Activated CD8-positive, alpha-beta T cell treated with anti-CD3 and anti-CD28 coated beads, Interleukin-2, amount 10 ng/mL, durations not matched to agents 7 days and 5 days (primary cell): ENCODE measurements at regions not wholly inside any gene's neighbourhood (a gene's known extent, or its start where the extent isn't known, plus 50 kb on each side); places are given as distances from the start of the nearest gene placed in this dataset.

Experiments
- ATAC-seq: fragments of 150-1000 bp; cut with Tn5 transposase; one replicate; pipeline ENCODE4 v1.10.0; 2021; ENCODE audit warnings: moderate library complexity
- CTCF ChIA-PET: fragments of 350-600 bp; sonication (Branson Sonifier 250); formaldehyde crosslinking; loops from one replicate; lab custom pipeline; 2021; ENCODE audit warnings: antibody characterized with exemption; lab: Charles Lee
- POLR2A ChIA-PET: fragments of 350-600 bp; sonication (Branson Sonifier 250); formaldehyde crosslinking; loops from one replicate; lab custom pipeline; 2021; ENCODE audit warnings: antibody characterized with exemption; lab: Charles Lee
- DNase-seq: peaks from one replicate; pipeline ENCODE4 v3.0.0-alpha.2; 2020
- H3K27ac Mint-ChIP-seq: one replicate; pipeline ENCODE4 v1.8.0; 2021; ENCODE audit warnings: mild to moderate bottlenecking, mixed read lengths
- H3K27me3 Mint-ChIP-seq: one replicate; pipeline ENCODE4 v1.8.0; 2021; ENCODE audit warnings: low read depth, mixed read lengths
- H3K36me3 Mint-ChIP-seq: one replicate; pipeline ENCODE4 v1.8.0; 2021; ENCODE audit warnings: low read depth, mixed read lengths
- H3K4me1 Mint-ChIP-seq: one replicate; pipeline ENCODE4 v1.8.0; 2021; ENCODE audit warnings: low read depth, mixed read lengths
- H3K4me3 Mint-ChIP-seq: one replicate; pipeline ENCODE4 v1.8.0; 2021; ENCODE audit warnings: mild to moderate bottlenecking, mixed read lengths
- H3K9me3 Mint-ChIP-seq: one replicate; pipeline ENCODE4 v1.8.0; 2022; ENCODE audit warnings: mixed read lengths; ENCODE audit not compliant: insufficient read depth

- no peak overlapping the region for H3K27ac Mint-ChIP-seq
- H3K4me3 Mint-ChIP-seq: no peak overlapping the region
- H3K27me3 Mint-ChIP-seq: peaks cover 8% of the 10 kb centered on the region
- DNase-seq: no peak
- ChIA-PET CTCF (interaction anchor here (1.1 kb wide), 1 partner anchor 9 kb away, joined by 3 read pairs; no protein-coding TSS in a partner anchor), POLR2A (no interaction called here)
- no peaks in the 10 kb centered on the region for H3K36me3 Mint-ChIP-seq
- H3K4me1 Mint-ChIP-seq: no peaks in the 10 kb centered on the region
- no peaks in the 10 kb centered on the region for H3K9me3 Mint-ChIP-seq
- no peak for ATAC-seq
Measured at GRCh38 chr3:102329066-102329465, 105.7 kb upstream of the ZPLD1 start.

- CTCF ChIA-PET: interaction anchor here (1.1 kb wide), 1 partner anchor 9 kb away, joined by 3 read pairs; no protein-coding TSS in a partner anchor
- H3K9me3 Mint-ChIP-seq: no peaks in the 10 kb centered on the region
- no peak overlapping the region for H3K27ac Mint-ChIP-seq
- H3K36me3 Mint-ChIP-seq: no peaks in the 10 kb centered on the region
- no peak for DNase-seq
- no peak overlapping the region for H3K4me3 Mint-ChIP-seq
- POLR2A ChIA-PET: no interaction called here
- H3K27me3 Mint-ChIP-seq: peaks cover 8% of the 10 kb centered on the region
- H3K4me1 Mint-ChIP-seq: no peaks in the 10 kb centered on the region
- no peak for ATAC-seq
Measured at GRCh38 chr3:102329561-102329960, 105.3 kb upstream of the ZPLD1 start.

- Mint-ChIP-seq H3K4me3 (no peak overlapping the region), H3K36me3 (no peaks in the 10 kb centered on the region), H3K9me3 (no peaks in the 10 kb centered on the region), H3K27me3 (peaks cover 7% of the 10 kb centered on the region), H3K4me1 (no peaks in the 10 kb centered on the region), H3K27ac (no peak overlapping the region)
- POLR2A ChIA-PET: no interaction called here
- ATAC-seq (no peak), DNase-seq (no peak)
- CTCF ChIA-PET: no interaction called here
Measured at GRCh38 chr3:102332205-102332604, 102.6 kb upstream of the ZPLD1 start.

- ATAC-seq (no peak), DNase-seq (no peak)
- Mint-ChIP-seq H3K9me3 (no peaks in the 10 kb centered on the region), H3K27me3 (peaks cover 9% of the 10 kb centered on the region), H3K4me1 (no peaks in the 10 kb centered on the region), H3K4me3 (no peak overlapping the region), H3K27ac (no peak overlapping the region), H3K36me3 (no peaks in the 10 kb centered on the region)
- ChIA-PET CTCF (interaction anchor here (1.1 kb wide), 1 partner anchor 41 kb away, joined by 3 read pairs; no protein-coding TSS in a partner anchor), POLR2A (no interaction called here)
Measured at GRCh38 chr3:102332934-102333333, 101.9 kb upstream of the ZPLD1 start.

- ChIA-PET CTCF (no interaction called here), POLR2A (no interaction called here)
- peaks cover 11% of the 10 kb centered on the region for H3K27me3 Mint-ChIP-seq
Measured at GRCh38 chr3:102336130-102336529, 98.7 kb upstream of the ZPLD1 start.

GRCh38 chr3:102339671-102340070 is 95.1 kb upstream of the ZPLD1 start:
- H3K4me1 Mint-ChIP-seq: no peaks in the 10 kb centered on the region
- POLR2A ChIA-PET: no interaction called here
- no peak overlapping the region for H3K4me3 Mint-ChIP-seq
- CTCF ChIA-PET: no interaction called here
- no peak overlapping the region for H3K27ac Mint-ChIP-seq
- DNase-seq: no peak
- no peak for ATAC-seq
- H3K27me3 Mint-ChIP-seq: peaks cover 11% of the 10 kb centered on the region
- no peaks in the 10 kb centered on the region for H3K9me3 Mint-ChIP-seq
- H3K36me3 Mint-ChIP-seq: no peaks in the 10 kb centered on the region

More at GRCh38 chr3:102336130-102336529, 98.7 kb upstream of the ZPLD1 start:
- H3K27ac Mint-ChIP-seq: no peak overlapping the region
- ATAC-seq (no peak), DNase-seq (no peak)
- no peak overlapping the region for H3K4me3 Mint-ChIP-seq
- no peaks in the 10 kb centered on the region for H3K36me3 Mint-ChIP-seq
- no peaks in the 10 kb centered on the region for H3K4me1 Mint-ChIP-seq
- H3K9me3 Mint-ChIP-seq: no peaks in the 10 kb centered on the region

GRCh38 chr3:102346897-102347296 is 87.9 kb upstream of the ZPLD1 start:
- DNase-seq (no peak), ATAC-seq (no peak)
- Mint-ChIP-seq H3K27ac (no peak overlapping the region), H3K36me3 (no peaks in the 10 kb centered on the region), H3K4me3 (no peak overlapping the region), H3K4me1 (no peaks in the 10 kb centered on the region), H3K27me3 (peaks cover 4% of the 10 kb centered on the region), H3K9me3 (no peaks in the 10 kb centered on the region)
- CTCF ChIA-PET: no interaction called here
- POLR2A ChIA-PET: no interaction called here

- H3K36me3 Mint-ChIP-seq: no peaks in the 10 kb centered on the region
- ATAC-seq: no peak
- POLR2A ChIA-PET: no interaction called here
- no peak for DNase-seq
- CTCF ChIA-PET: no interaction called here
- no peaks in the 10 kb centered on the region for H3K4me1 Mint-ChIP-seq
- no peak overlapping the region for H3K4me3 Mint-ChIP-seq
- peaks cover 3% of the 10 kb centered on the region for H3K27me3 Mint-ChIP-seq
- no peaks in the 10 kb centered on the region for H3K9me3 Mint-ChIP-seq
- no peak overlapping the region for H3K27ac Mint-ChIP-seq
Measured at GRCh38 chr3:102348904-102349303, 85.9 kb upstream of the ZPLD1 start.

GRCh38 chr3:102353148-102353547 is 81.7 kb upstream of the ZPLD1 start:
- CTCF ChIA-PET: no interaction called here
- Mint-ChIP-seq H3K36me3 (no peaks in the 10 kb centered on the region), H3K9me3 (no peaks in the 10 kb centered on the region), H3K4me1 (no peaks in the 10 kb centered on the region), H3K27me3 (peaks cover 3% of the 10 kb centered on the region), H3K27ac (no peak overlapping the region), H3K4me3 (no peak overlapping the region)
- POLR2A ChIA-PET: interaction anchor here (1.1 kb wide), 1 partner anchor 21 kb away, joined by 3 read pairs; no protein-coding TSS in a partner anchor
- DNase-seq (no peak), ATAC-seq (no peak)

- H3K4me3 Mint-ChIP-seq: no peak overlapping the region
- ATAC-seq (no peak), DNase-seq (no peak)
- H3K27ac Mint-ChIP-seq: no peak overlapping the region
- POLR2A ChIA-PET: interaction anchor here (1.1 kb wide), 1 partner anchor 20 kb away, joined by 3 read pairs; no protein-coding TSS in a partner anchor
- H3K9me3 Mint-ChIP-seq: no peaks in the 10 kb centered on the region
- H3K27me3 Mint-ChIP-seq: peaks cover 3% of the 10 kb centered on the region
- H3K36me3 Mint-ChIP-seq: no peaks in the 10 kb centered on the region
- CTCF ChIA-PET: no interaction called here
- H3K4me1 Mint-ChIP-seq: no peaks in the 10 kb centered on the region
Measured at GRCh38 chr3:102353805-102354204, 81.0 kb upstream of the ZPLD1 start.

GRCh38 chr3:102354818-102355515 is 79.8 kb upstream of the ZPLD1 start:
- Mint-ChIP-seq H3K9me3 (no peaks in the 10 kb centered on the region), H3K36me3 (no peaks in the 10 kb centered on the region), H3K27me3 (peaks cover 3% of the 10 kb centered on the region), H3K4me3 (no peak overlapping the region), H3K27ac (no peak overlapping the region), H3K4me1 (no peaks in the 10 kb centered on the region)
- ChIA-PET CTCF (no interaction called here), POLR2A (no interaction called here)
- no peak for ATAC-seq
- DNase-seq: no peak

- H3K9me3 Mint-ChIP-seq: no peaks in the 10 kb centered on the region
- H3K4me3 Mint-ChIP-seq: no peak overlapping the region
- CTCF ChIA-PET: no interaction called here
- no peaks in the 10 kb centered on the region for H3K36me3 Mint-ChIP-seq
- DNase-seq (no peak), ATAC-seq (no peak)
- POLR2A ChIA-PET: no interaction called here
- H3K27ac Mint-ChIP-seq: no peak overlapping the region
- H3K4me1 Mint-ChIP-seq: no peaks in the 10 kb centered on the region
- peaks cover 3% of the 10 kb centered on the region for H3K27me3 Mint-ChIP-seq
Measured at GRCh38 chr3:102356506-102356905, 78.3 kb upstream of the ZPLD1 start.
